Tibial nerve (tissue), 4 donors: ENCODE measurements at regions not wholly inside any gene's neighbourhood (a gene's known extent, or its start where the extent isn't known, plus 50 kb on each side); places are given as distances from the start of the nearest gene placed in this dataset.

Experiments
- DNase-seq, 2 donors: peaks; one replicate each; pipeline ENCODE4 v3.0.0-alpha.2; 2019; ENCODE audit warnings: low spot score in 2 of 2
- H3K27ac ChIP-seq, 4 donors: fragments of 200-600 bp; sonication (generic) in 3 of 4; one replicate each; pipeline ENCODE4 v1.5.1; 2017 to 2019; ENCODE audit warnings: mild to moderate bottlenecking in 1 of 4
- H3K27me3 ChIP-seq, 2 donors: fragments of 200-600 bp; sonication (generic) in 1 of 2; one replicate each; pipeline versions ENCODE4 v1.5.1 to v1.6.0; 2017 to 2019
- H3K36me3 ChIP-seq, 3 donors: fragments of 200-600 bp; sonication (generic); one replicate each; pipeline ENCODE4 v1.5.1; 2018 to 2019
- H3K4me1 ChIP-seq, 4 donors: fragments of 200-600 bp; sonication (generic) in 3 of 4; one replicate each; pipeline ENCODE4 v1.5.1; 2017 to 2019
- H3K4me3 ChIP-seq, 4 donors: fragments of 200-600 bp; sonication (generic) in 3 of 4; one replicate each; pipeline ENCODE4 v1.5.1; 2017 to 2019; ENCODE audit warnings: mild to moderate bottlenecking in 1 of 4, moderate library complexity in 1 of 4
- H3K9me3 ChIP-seq, 4 donors: fragments of 200-600 bp; sonication (generic) in 3 of 4; one replicate each; pipeline ENCODE4 v1.5.1; 2017 to 2019
- EP300 ChIP-seq, 2 donors: sonication (generic); formaldehyde crosslinking; IDR thresholded peaks; one replicate each; pipeline ENCODE4 v1.6.1; 2017; ENCODE audit warnings: antibody characterized with exemption in 2 of 2, mild to moderate bottlenecking in 1 of 2
- POLR2A ChIP-seq, 2 donors: fragments of 450-650 bp; IDR thresholded peaks; one replicate each; pipeline ENCODE4 v1.6.1; 2017; ENCODE audit warnings: antibody characterized with exemption in 2 of 2, mild to moderate bottlenecking in 2 of 2, moderate library complexity in 2 of 2
- WGBS, 2 donors: methylation state at CpG; one replicate each; pipeline ENCODE4 v1.1.5; 2018; 5-methylcytosine and 5-hydroxymethylcytosine counted together
- TF ChIP-seq, protein P1 (sequence below), 5 experiments: fragments of 200-600 bp in 3 of 5; fragments of 450-650 bp in 2 of 5; sonication (generic) in 3 of 5; IDR thresholded peaks; one replicate each; pipeline ENCODE4 v1.5.1; 2016 to 2019; ENCODE audit warnings: antibody characterized with exemption in 5 of 5, mild to moderate bottlenecking in 3 of 5, moderate library complexity in 2 of 5

DNA sequence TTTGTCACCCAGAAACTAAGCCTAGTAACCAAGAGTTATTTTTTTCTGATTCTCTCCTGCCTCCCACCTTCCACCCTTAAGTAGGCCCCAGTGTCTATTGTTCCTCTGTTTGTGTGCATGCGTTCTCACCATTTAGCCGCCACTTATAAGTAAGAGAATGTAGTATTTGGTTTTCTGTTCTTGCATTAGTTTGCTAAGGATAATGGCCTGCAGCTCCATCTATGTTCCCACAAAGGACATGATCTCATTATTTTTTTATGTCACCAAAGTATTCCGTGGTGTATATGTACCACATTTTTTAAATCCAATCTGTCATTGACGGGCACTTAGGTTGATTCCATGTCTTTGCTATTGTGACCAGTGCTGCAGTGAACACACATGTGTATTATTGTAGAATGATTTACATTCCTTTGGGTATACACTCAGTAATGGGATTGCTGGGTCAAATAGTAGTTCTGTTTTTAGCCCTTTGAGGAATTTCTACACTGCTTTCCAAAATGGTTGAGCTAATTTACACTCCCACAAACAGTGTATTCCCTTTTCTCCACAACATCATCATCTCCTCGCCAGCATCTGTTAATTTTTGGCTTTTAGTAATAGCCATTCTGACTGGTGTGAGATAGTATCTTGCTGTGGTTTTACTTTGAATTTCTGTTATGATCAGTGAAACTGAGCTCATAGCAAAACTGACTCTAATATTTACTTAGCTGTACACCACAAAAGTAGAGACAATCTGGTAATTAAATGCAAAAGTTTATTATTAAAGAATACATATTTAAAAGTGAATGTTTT lies 660.1 kb upstream of the SLC8A1 start:
- Histone ChIP-seq H3K27me3 (no peaks in the 10 kb centered on the region), H3K9me3 (no peaks in the 10 kb centered on the region), H3K4me1 (no peaks in the 10 kb centered on the region), H3K36me3 (no peaks in the 10 kb centered on the region), H3K27ac (no peak overlapping the region), H3K4me3 (no peak overlapping the region)
- WGBS, 2 donors, result 50 to 55% methylated on average over 5 of the region's 5 CpGs
- no peak for TF ChIP-seq EP300 (IDR thresholded peaks at IDR 0.05)
- TF ChIP-seq, protein P1, sequence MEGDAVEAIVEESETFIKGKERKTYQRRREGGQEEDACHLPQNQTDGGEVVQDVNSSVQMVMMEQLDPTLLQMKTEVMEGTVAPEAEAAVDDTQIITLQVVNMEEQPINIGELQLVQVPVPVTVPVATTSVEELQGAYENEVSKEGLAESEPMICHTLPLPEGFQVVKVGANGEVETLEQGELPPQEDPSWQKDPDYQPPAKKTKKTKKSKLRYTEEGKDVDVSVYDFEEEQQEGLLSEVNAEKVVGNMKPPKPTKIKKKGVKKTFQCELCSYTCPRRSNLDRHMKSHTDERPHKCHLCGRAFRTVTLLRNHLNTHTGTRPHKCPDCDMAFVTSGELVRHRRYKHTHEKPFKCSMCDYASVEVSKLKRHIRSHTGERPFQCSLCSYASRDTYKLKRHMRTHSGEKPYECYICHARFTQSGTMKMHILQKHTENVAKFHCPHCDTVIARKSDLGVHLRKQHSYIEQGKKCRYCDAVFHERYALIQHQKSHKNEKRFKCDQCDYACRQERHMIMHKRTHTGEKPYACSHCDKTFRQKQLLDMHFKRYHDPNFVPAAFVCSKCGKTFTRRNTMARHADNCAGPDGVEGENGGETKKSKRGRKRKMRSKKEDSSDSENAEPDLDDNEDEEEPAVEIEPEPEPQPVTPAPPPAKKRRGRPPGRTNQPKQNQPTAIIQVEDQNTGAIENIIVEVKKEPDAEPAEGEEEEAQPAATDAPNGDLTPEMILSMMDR (IDR thresholded peaks at IDR 0.05), result no peak
- TF ChIP-seq POLR2A (IDR thresholded peaks at IDR 0.05), result no peak
- no peak for DNase-seq

DNA sequence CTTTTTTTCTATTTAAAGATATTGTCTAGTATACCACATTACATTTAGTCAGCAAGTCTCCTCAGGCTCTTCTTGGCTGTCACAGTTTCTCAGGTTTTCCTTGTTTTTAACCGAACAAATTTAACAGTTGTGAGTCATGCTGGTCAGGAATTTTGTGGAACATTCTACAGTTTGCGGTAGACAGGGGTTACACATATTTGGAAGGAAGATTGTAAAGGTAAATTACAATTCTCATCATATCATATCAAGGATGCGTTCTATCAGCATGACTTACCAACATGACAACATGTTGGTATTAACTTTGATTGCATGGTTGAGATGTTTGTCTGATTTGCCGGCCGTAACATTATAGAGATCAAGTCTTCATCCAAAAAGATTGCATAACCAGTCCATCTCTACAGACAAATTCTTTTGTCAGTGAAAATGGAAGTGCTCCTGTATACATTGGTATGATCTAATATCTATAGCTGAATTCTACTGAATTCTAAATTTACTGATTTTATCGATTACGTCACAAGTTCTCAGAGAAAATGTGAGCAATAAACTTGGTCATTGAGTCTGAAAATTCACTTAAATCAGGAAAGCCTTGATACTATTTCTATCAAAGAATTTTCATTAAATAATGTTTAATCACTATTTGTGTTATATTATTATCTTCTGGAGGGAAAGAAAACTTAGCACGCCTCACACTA lies 664.4 kb upstream of the SLC8A1 start:
- Histone ChIP-seq H3K27ac (no peak overlapping the region), H3K4me1 (no peaks in the 10 kb centered on the region), H3K36me3 (no peaks in the 10 kb centered on the region), H3K27me3 (no peaks in the 10 kb centered on the region), H3K4me3 (no peak overlapping the region), H3K9me3 (no peaks in the 10 kb centered on the region)
- TF ChIP-seq POLR2A (IDR thresholded peaks at IDR 0.05), result no peak
- TF ChIP-seq, protein P1 (IDR thresholded peaks at IDR 0.05), result no peak
- no peak for TF ChIP-seq EP300 (IDR thresholded peaks at IDR 0.05)
- DNase-seq, result no peak
- WGBS, 2 donors, result 95 to 96% methylated on average over 8 of the region's 8 CpGs

DNA sequence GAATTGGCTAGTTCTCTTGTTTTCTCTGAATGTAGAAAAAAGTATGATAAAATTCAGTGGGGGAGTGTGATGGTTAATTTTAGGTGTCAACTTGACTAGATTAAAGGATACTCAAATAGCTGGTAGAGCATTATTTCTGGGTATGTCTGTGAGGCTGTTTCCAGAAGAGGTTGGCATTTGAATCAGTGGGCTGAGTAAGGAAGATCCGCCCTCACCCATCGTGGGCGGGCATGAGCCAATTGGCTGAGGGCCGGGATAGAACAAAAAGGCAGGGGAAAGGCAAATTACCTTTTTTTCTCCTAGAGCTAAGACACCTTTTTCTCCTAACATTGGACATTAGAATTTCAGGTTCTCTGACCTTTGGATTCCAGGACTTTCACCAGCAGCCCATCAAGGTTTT lies 667.6 kb upstream of the SLC8A1 start:
- Histone ChIP-seq H3K27ac (no peak overlapping the region), H3K4me1 (no peaks in the 10 kb centered on the region), H3K27me3 (no peaks in the 10 kb centered on the region), H3K9me3 (no peaks in the 10 kb centered on the region), H3K4me3 (no peak overlapping the region), H3K36me3 (no peaks in the 10 kb centered on the region)
- WGBS, 2 donors, result 89 to 95% methylated on average over 4 of the region's 4 CpGs
- no peak for DNase-seq
- TF ChIP-seq, protein P1 (IDR thresholded peaks at IDR 0.05), result no peak
- TF ChIP-seq EP300 (IDR thresholded peaks at IDR 0.05), result no peak
- no peak for TF ChIP-seq POLR2A (IDR thresholded peaks at IDR 0.05)

DNA sequence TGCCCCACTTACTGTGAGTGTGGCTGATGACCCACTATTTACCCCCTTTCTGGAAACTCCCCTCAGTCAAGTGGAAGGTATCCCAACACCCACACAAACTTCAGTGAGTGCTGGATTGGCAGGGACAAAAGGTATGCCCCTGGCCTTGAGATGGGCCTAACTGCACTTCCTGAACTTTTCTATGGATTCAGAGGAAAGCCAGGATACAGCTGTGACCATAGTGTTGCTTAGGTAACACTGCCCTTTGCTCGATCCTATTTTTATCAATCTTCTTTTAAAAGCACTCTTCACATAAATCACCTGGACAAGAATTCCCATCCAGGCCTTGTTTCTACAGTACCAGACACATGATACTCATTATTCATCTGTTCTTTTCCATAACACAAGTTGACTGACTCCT lies 671.5 kb upstream of the SLC8A1 start:
- Histone ChIP-seq H3K9me3 (no peaks in the 10 kb centered on the region), H3K27me3 (no peaks in the 10 kb centered on the region), H3K27ac (no peak overlapping the region), H3K36me3 (no peaks in the 10 kb centered on the region), H3K4me3 (no peak overlapping the region), H3K4me1 (no peaks in the 10 kb centered on the region)
- no peak for TF ChIP-seq EP300 (IDR thresholded peaks at IDR 0.05)
- TF ChIP-seq POLR2A (IDR thresholded peaks at IDR 0.05), result no peak
- TF ChIP-seq, protein P1 (IDR thresholded peaks at IDR 0.05), result no peak
- 86 to 88% methylated on average over 1 of the region's 1 CpG for WGBS, 2 donors
- DNase-seq, result no peak

DNA sequence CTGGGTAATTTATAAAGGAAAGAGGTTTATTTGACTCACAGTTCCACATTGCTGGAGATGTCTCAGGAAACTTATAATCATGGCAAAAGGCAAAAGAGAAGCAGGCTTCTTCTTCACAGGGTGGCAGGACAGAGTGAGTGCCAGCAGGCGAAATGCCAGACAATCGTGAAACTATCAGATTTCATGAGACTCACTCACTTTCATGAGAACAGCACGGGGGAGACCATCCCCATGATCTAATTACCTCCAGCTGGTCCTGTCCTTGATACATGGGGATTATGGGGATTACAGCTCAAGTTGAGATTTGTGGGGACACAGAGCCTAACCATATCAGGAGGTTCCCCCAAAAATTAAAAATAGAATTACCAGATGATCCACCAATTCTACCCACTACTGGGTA lies 675.5 kb upstream of the SLC8A1 start:
- no peaks in the 10 kb centered on the region for H3K4me1 ChIP-seq
- no peak for DNase-seq
- H3K27me3 ChIP-seq, result no peaks in the 10 kb centered on the region
- H3K36me3 ChIP-seq, result no peaks in the 10 kb centered on the region
- WGBS, 2 donors, result 60 to 72% methylated on average over 3 of the region's 3 CpGs
- no peak overlapping the region for H3K27ac ChIP-seq
- no peak overlapping the region for H3K4me3 ChIP-seq
- H3K9me3 ChIP-seq, result no peaks in the 10 kb centered on the region
- TF ChIP-seq EP300 (IDR thresholded peaks at IDR 0.05) (no peak), POLR2A (IDR thresholded peaks at IDR 0.05) (no peak)
- TF ChIP-seq, protein P1 (IDR thresholded peaks at IDR 0.05), result no peak
